ENCODE measurements at regions not wholly inside any gene's neighbourhood (a gene's known extent, or its start where the extent isn't known, plus 50 kb on each side); places are given as distances from the start of the nearest gene placed in this dataset.
"Not testable (repeated sequence)": the region's sequence is repeated elsewhere in the genome, so short reads cannot be mapped to it uniquely, and the experiment has no call there.

DNA sequence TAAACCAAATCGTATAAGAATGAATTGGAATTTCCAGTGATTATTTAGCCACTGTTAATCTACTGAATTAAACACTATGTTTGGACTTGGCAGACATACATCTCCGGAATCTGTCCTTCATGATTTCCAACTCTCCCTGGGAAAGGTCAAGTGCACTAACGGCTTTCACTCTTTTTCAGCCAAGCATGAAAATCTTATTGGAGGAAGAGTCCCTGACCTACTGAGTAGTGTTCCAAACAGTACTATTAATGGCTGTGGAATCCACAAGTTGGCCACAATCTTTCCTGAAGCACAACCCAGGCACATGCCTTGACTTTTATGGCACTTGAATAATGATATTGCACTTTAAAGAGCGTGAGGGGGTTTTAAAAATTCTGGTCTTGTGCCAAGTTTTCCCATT is 318.9 kb upstream of the RND3 start:
- Histone ChIP-seq H3K36me3 (ENCODE audit: control insufficient read depth, insufficient read depth, low read length) (no peaks in the 10 kb centered on the region), H3K27me3 (replicated peaks; ENCODE audit: control insufficient read depth, insufficient read depth, low read length, poor library complexity, severe bottlenecking) (no peaks in the 10 kb centered on the region), H3K4me3 (ENCODE audit: insufficient read depth, low read depth, low read length, poor library complexity, severe bottlenecking) (no peak overlapping the region), H3K9me3 (ENCODE audit: control insufficient read depth, low read length) (no peaks in the 10 kb centered on the region), H3K4me1 (ENCODE audit: control insufficient read depth, insufficient read depth, low read length, poor library complexity, severe bottlenecking) (no peaks in the 10 kb centered on the region), H3K27ac (ENCODE audit: insufficient read depth, low read length, poor library complexity, severe bottlenecking) (no peak overlapping the region)
- DNase-seq = no peak

DNA sequence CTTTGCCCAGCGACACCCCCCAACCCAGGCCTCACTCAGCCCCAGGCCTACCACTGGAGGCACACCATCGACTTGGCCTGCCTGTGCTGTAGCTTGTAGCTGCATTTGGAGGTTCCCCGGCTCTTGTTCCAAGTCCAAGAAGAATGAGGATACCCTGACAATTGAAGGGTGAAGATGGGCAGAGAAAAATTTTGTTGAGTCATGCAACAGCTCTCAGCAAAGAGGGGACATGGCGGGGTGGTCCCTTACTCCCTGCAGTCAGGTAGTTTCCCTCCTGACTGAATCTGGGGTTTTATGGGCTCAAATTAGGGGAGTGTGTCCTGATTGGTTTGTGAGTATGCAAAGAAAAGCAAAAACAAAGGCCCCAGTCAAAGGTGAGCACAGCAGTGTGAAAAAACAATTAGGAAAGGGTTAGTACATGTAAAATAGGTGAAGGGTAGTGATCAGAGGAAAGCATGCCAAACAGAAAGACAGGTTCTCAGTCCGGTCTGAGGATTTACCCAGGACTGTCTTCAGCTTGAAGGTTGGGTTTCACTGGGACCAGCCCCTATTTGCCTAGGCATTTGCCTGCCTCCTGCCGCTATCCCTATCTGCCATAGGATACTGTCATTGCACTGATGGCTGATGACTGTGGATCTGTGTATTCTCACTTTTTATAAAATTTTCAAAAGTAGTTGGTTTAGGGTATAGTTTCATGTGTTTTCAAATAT is 316.4 kb upstream of the RND3 start:
- Histone ChIP-seq H3K27ac (ENCODE audit: insufficient read depth, low read length, poor library complexity, severe bottlenecking) (no peak overlapping the region), H3K4me3 (ENCODE audit: insufficient read depth, low read depth, low read length, poor library complexity, severe bottlenecking) (no peak overlapping the region), H3K27me3 (replicated peaks; ENCODE audit: control insufficient read depth, insufficient read depth, low read length, poor library complexity, severe bottlenecking) (no peaks in the 10 kb centered on the region), H3K9me3 (ENCODE audit: control insufficient read depth, low read length) (no peaks in the 10 kb centered on the region), H3K4me1 (ENCODE audit: control insufficient read depth, insufficient read depth, low read length, poor library complexity, severe bottlenecking) (no peaks in the 10 kb centered on the region), H3K36me3 (ENCODE audit: control insufficient read depth, insufficient read depth, low read length) (no peaks in the 10 kb centered on the region)
- no peak for DNase-seq

DNA sequence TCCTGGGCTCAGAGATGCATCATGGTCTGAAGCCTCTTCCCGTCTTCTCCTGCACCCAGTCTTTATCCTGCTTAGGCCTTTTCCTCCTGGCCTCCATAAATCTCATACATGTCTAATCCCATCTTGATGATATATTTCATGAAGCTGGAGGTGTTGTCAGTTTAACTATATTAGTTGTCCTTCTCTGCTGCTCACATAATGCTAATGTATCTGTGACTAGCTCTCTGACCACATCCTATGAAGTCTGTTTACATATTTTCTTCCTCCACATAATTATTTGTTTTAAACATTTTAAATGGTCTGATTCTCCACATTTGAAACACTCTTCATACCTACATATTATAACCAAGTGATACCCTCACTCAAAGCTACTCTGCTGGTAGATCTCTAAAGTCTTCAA is 315.2 kb upstream of the RND3 start:
- H3K4me1 ChIP-seq (ENCODE audit: control insufficient read depth, insufficient read depth, low read length, poor library complexity, severe bottlenecking) = no peaks in the 10 kb centered on the region
- H3K36me3 ChIP-seq (ENCODE audit: control insufficient read depth, insufficient read depth, low read length) = no peaks in the 10 kb centered on the region

DNA sequence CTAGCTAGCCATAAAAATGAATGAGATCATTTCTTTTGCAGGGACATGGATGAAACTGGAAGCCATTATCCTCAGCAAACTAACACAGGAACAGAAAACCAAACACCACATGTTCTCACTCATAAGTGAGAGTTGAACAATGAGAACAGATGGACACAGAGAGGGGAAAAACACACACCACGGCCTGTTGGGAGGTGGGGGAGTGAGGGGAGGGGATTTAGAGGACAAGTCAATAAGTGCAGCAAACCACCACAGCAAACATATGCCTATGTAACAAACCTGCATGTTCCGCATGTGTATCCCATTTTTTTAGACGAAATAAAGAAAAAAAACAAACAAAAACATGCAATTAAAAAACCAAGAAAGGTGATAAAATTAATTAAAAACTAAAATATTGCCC is 308.8 kb upstream of the RND3 start:
- H3K27ac ChIP-seq (ENCODE audit: insufficient read depth, low read length, poor library complexity, severe bottlenecking); H3K9me3 ChIP-seq (ENCODE audit: control insufficient read depth, low read length); H3K4me3 ChIP-seq (ENCODE audit: insufficient read depth, low read depth, low read length, poor library complexity, severe bottlenecking); H3K36me3 ChIP-seq (ENCODE audit: control insufficient read depth, insufficient read depth, low read length); DNase-seq; H3K27me3 ChIP-seq (replicated peaks; ENCODE audit: control insufficient read depth, insufficient read depth, low read length, poor library complexity, severe bottlenecking); H3K4me1 ChIP-seq (ENCODE audit: control insufficient read depth, insufficient read depth, low read length, poor library complexity, severe bottlenecking): not testable (repeated sequence)

More for the DNA sequence above, 315.2 kb upstream of the RND3 start:
- H3K27ac ChIP-seq (ENCODE audit: insufficient read depth, low read length, poor library complexity, severe bottlenecking) = no peak overlapping the region
- H3K27me3 ChIP-seq (replicated peaks; ENCODE audit: control insufficient read depth, insufficient read depth, low read length, poor library complexity, severe bottlenecking) = no peaks in the 10 kb centered on the region
- no peaks in the 10 kb centered on the region for H3K9me3 ChIP-seq (ENCODE audit: control insufficient read depth, low read length)
- no peak for DNase-seq
- H3K4me3 ChIP-seq (ENCODE audit: insufficient read depth, low read depth, low read length, poor library complexity, severe bottlenecking) = no peak overlapping the region

DNA sequence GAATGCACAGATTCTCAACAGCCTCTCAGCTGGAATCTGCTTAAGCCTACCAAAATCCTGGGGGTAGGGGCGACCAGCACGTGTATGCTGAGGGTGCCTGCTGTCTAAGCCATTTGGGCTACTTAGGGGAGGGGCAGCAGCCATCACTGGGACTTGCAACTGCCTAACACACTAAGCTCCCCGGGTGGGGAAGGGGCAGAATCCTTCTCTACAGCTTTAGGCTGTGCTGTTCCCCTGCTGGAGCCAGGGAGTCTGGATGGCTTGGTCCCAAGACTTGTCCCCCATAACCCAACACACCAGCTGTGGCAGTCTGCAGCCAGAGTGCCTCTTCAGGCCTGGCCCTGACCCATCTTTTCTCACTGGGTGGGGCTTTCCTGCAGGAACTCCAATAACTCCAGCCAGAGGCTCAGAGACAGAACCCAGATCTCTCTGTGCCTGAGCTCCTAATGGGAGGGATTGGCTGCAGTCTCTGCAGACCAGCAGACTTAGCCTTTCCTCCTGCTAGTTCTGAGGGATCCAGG is 305.4 kb upstream of the RND3 start:
- no peak overlapping the region for H3K27ac ChIP-seq (ENCODE audit: insufficient read depth, low read length, poor library complexity, severe bottlenecking)
- no peaks in the 10 kb centered on the region for H3K27me3 ChIP-seq (replicated peaks; ENCODE audit: control insufficient read depth, insufficient read depth, low read length, poor library complexity, severe bottlenecking)
- H3K36me3 ChIP-seq (ENCODE audit: control insufficient read depth, insufficient read depth, low read length) = no peaks in the 10 kb centered on the region
- H3K4me3 ChIP-seq (ENCODE audit: insufficient read depth, low read depth, low read length, poor library complexity, severe bottlenecking) = no peak overlapping the region
- DNase-seq = no peak
- no peaks in the 10 kb centered on the region for H3K9me3 ChIP-seq (ENCODE audit: control insufficient read depth, low read length)
- H3K4me1 ChIP-seq (ENCODE audit: control insufficient read depth, insufficient read depth, low read length, poor library complexity, severe bottlenecking) = no peaks in the 10 kb centered on the region

DNA sequence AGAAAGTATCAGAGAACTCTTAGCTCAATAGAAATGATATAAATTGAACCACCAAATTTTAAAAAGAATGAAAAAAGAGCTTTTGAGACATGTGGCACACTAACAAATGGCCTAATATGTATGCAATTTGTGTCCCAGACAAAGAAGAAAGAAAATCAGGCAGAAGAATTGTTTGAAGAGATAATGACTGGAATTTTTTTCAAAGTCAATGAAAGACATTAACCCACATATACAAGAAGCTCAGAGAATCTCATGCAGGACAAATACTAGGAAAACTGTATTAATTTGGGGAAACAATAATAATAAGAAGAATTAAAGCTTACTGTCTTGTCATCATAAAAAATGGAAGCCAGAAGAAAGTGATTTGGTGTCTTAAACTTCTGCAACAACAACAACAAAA is 304.1 kb upstream of the RND3 start:
- Histone ChIP-seq H3K4me3 (ENCODE audit: insufficient read depth, low read depth, low read length, poor library complexity, severe bottlenecking) (no peak overlapping the region), H3K27ac (ENCODE audit: insufficient read depth, low read length, poor library complexity, severe bottlenecking) (no peak overlapping the region), H3K4me1 (ENCODE audit: control insufficient read depth, insufficient read depth, low read length, poor library complexity, severe bottlenecking) (no peaks in the 10 kb centered on the region), H3K27me3 (replicated peaks; ENCODE audit: control insufficient read depth, insufficient read depth, low read length, poor library complexity, severe bottlenecking) (no peaks in the 10 kb centered on the region), H3K9me3 (ENCODE audit: control insufficient read depth, low read length) (no peaks in the 10 kb centered on the region), H3K36me3 (ENCODE audit: control insufficient read depth, insufficient read depth, low read length) (no peaks in the 10 kb centered on the region)
- DNase-seq = no peak

DNA sequence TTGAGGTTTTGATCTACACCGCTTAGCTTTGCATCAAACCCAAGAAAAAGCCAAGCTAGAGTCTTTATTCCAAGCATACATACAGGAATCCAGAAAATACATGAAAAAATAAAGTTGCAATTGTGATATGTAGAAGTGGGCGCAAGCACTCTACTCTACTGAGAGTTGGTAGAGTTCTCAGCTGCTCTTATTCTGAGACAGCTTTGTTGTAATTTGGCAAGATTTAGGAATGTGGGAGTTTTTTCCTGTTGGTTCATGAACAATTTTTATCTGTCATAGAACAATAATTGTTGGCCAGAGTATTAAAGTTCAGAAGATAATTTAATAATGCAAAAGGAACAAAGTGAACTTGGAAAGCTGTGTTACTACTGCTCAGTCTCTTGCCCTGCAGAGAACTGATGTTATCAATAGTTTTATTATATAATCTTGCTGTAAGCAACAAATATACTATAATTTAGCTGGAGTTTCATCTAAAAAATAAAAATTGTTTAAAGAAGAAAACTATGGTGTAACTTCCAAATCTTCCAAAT is 302.0 kb upstream of the RND3 start:
- no peaks in the 10 kb centered on the region for H3K27me3 ChIP-seq (replicated peaks; ENCODE audit: control insufficient read depth, insufficient read depth, low read length, poor library complexity, severe bottlenecking)
- H3K4me1 ChIP-seq (ENCODE audit: control insufficient read depth, insufficient read depth, low read length, poor library complexity, severe bottlenecking) = no peaks in the 10 kb centered on the region
- H3K36me3 ChIP-seq (ENCODE audit: control insufficient read depth, insufficient read depth, low read length) = no peaks in the 10 kb centered on the region
- DNase-seq = no peak
- no peaks in the 10 kb centered on the region for H3K9me3 ChIP-seq (ENCODE audit: control insufficient read depth, low read length)
- no peak overlapping the region for H3K4me3 ChIP-seq (ENCODE audit: insufficient read depth, low read depth, low read length, poor library complexity, severe bottlenecking)
- no peak overlapping the region for H3K27ac ChIP-seq (ENCODE audit: insufficient read depth, low read length, poor library complexity, severe bottlenecking)

DNA sequence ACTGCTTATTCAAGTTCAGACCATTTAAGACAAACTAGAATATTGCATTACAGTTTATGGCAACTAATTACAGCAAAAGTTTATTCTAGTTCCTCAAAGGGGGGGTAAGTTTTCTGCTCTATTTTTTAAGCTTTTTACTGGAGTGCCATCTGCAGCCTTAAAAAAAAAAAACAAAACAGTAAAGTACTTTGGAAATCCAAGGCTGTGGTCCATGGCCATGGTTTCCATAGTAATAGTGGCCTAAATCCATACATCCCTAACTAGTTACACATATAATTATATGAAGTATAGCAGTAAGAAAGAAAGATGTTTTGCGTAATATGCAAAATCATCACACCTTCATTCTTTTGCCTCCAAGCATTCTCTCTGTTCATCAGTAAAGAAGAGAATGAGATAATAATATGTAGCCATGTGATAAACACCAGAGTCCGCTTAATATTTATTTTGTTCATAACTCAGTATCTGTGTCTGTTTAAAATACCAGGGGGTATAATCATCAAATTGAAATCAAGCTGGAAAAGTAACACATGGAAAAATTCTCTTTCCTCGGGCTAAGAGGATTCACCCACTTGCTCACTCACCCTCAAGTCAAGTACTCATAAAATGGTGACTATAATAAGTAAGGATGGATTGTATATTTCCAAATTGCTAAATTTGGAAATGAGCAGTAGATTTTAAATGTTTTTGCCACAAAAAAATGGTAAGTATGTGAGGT is 301.1 kb upstream of the RND3 start:
- no peak for DNase-seq
- no peak overlapping the region for H3K4me3 ChIP-seq (ENCODE audit: insufficient read depth, low read depth, low read length, poor library complexity, severe bottlenecking)
- H3K36me3 ChIP-seq (ENCODE audit: control insufficient read depth, insufficient read depth, low read length) = no peaks in the 10 kb centered on the region
- no peaks in the 10 kb centered on the region for H3K27me3 ChIP-seq (replicated peaks; ENCODE audit: control insufficient read depth, insufficient read depth, low read length, poor library complexity, severe bottlenecking)
- H3K9me3 ChIP-seq (ENCODE audit: control insufficient read depth, low read length) = no peaks in the 10 kb centered on the region
- no peaks in the 10 kb centered on the region for H3K4me1 ChIP-seq (ENCODE audit: control insufficient read depth, insufficient read depth, low read length, poor library complexity, severe bottlenecking)
- H3K27ac ChIP-seq (ENCODE audit: insufficient read depth, low read length, poor library complexity, severe bottlenecking) = no peak overlapping the region

DNA sequence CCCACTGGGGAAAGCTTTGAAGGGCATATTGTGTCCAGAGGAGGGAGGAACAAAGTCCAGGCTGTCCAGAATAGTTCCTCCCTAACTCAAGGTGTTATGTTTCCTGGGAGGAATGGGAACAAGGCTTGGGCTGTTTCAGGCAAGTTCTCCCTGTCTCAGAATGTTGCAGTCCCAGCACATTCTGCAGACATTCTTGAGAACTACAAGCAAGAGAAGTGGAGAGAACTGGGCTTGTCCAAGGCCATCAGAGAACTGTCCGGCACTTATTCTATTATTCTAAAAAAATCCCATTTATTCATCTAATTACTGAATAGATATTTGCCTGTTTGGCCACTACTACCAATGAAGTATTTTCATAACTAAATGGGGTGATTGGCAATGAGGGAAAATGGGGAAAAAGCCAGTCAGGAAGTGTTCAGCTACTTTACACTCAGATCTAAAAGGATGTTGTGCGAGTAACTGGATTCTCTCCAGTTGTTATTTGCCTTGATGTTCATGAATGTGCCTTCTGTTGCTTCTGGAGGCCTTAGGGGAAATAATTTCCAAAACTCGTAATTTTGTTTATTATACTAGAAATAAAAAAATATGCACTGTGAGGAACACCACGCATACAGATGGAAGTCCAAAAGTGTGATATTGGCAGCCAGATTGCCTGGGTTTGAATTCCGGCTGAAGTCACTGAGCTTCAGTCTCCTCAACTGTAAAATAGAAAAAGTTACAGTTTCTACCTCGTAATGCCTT is 300.1 kb upstream of the RND3 start:
- Histone ChIP-seq H3K4me3 (ENCODE audit: insufficient read depth, low read depth, low read length, poor library complexity, severe bottlenecking) (no peak overlapping the region), H3K27me3 (replicated peaks; ENCODE audit: control insufficient read depth, insufficient read depth, low read length, poor library complexity, severe bottlenecking) (no peaks in the 10 kb centered on the region), H3K36me3 (ENCODE audit: control insufficient read depth, insufficient read depth, low read length) (no peaks in the 10 kb centered on the region), H3K27ac (ENCODE audit: insufficient read depth, low read length, poor library complexity, severe bottlenecking) (no peak overlapping the region), H3K4me1 (ENCODE audit: control insufficient read depth, insufficient read depth, low read length, poor library complexity, severe bottlenecking) (no peaks in the 10 kb centered on the region), H3K9me3 (ENCODE audit: control insufficient read depth, low read length) (no peaks in the 10 kb centered on the region)
- no peak for DNase-seq

DNA sequence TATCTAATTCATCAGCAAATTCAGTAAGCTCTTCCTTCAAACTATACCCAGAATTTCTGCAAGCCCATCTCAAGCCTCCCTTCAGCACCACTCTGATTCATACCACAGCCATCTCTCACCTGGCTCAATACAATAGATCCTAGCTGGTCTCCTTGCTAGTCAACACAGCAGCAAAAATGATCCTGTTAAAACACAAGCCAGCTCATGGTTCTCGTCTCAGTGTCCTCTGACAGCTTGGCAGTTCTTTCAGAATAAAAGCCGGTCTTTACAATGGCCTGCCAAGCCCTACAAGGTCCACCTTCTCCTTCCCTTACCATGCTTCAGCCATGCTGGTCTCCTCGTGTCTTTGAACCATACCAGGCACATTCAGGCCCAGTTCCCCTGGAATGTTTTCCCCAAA is 296.9 kb upstream of the RND3 start:
- Histone ChIP-seq H3K9me3 (ENCODE audit: control insufficient read depth, low read length) (no peaks in the 10 kb centered on the region), H3K27ac (ENCODE audit: insufficient read depth, low read length, poor library complexity, severe bottlenecking) (no peak overlapping the region), H3K4me1 (ENCODE audit: control insufficient read depth, insufficient read depth, low read length, poor library complexity, severe bottlenecking) (no peaks in the 10 kb centered on the region), H3K4me3 (ENCODE audit: insufficient read depth, low read depth, low read length, poor library complexity, severe bottlenecking) (no peak overlapping the region), H3K27me3 (replicated peaks; ENCODE audit: control insufficient read depth, insufficient read depth, low read length, poor library complexity, severe bottlenecking) (no peaks in the 10 kb centered on the region), H3K36me3 (ENCODE audit: control insufficient read depth, insufficient read depth, low read length) (no peaks in the 10 kb centered on the region)
- no peak for DNase-seq

All from effector memory CD4-positive, alpha-beta T cell (primary cell).